ENCODE measurements at regions not wholly inside any gene's neighbourhood (a gene's known extent, or its start where the extent isn't known, plus 50 kb on each side); places are given as distances from the start of the nearest gene placed in this dataset.
"Not testable (repeated sequence)": the region's sequence is repeated elsewhere in the genome, so short reads cannot be mapped to it uniquely, and the experiment has no call there.

DNA sequence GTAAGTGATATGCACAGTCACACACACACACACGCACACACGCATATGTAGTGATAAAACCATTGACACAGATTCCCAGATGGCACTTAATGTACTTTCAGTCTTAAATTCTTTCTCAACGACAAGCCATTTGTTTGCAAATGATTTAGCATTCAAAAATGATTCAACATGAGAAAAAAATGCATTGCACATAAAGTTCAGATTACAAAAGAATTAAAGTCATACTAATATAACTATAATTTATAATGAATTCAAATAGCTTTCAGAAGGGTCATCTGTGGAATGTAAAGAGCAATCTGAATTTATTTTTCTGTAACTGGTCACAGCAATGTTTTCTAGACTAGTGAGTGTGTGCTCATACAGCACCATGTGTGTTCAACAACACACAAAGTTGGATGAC, 521.6 kb upstream of the ZNF337 start:
- TF ChIP-seq, protein P1, sequence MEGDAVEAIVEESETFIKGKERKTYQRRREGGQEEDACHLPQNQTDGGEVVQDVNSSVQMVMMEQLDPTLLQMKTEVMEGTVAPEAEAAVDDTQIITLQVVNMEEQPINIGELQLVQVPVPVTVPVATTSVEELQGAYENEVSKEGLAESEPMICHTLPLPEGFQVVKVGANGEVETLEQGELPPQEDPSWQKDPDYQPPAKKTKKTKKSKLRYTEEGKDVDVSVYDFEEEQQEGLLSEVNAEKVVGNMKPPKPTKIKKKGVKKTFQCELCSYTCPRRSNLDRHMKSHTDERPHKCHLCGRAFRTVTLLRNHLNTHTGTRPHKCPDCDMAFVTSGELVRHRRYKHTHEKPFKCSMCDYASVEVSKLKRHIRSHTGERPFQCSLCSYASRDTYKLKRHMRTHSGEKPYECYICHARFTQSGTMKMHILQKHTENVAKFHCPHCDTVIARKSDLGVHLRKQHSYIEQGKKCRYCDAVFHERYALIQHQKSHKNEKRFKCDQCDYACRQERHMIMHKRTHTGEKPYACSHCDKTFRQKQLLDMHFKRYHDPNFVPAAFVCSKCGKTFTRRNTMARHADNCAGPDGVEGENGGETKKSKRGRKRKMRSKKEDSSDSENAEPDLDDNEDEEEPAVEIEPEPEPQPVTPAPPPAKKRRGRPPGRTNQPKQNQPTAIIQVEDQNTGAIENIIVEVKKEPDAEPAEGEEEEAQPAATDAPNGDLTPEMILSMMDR (IDR thresholded peaks at IDR 0.05; ENCODE audit: borderline replicate concordance, insufficient read depth, low read depth, low read length), result no peak

GRCh38 chr20:26216025-26216424, 519.4 kb upstream of the ZNF337 start:
- TF ChIP-seq, protein P1 (IDR thresholded peaks at IDR 0.05; ENCODE audit: borderline replicate concordance, insufficient read depth, low read depth, low read length), result no peak

More for the DNA sequence above, 521.6 kb upstream of the ZNF337 start:
- no peak overlapping the region for H3K4me3 ChIP-seq (ENCODE audit: low read depth, low read length)

GRCh38 chr20:26214991-26215390, 518.3 kb upstream of the ZNF337 start:
- TF ChIP-seq, protein P1 (IDR thresholded peaks at IDR 0.05; ENCODE audit: borderline replicate concordance, insufficient read depth, low read depth, low read length), result no peak
- H3K4me3 ChIP-seq (ENCODE audit: low read depth, low read length), result no peak overlapping the region

More at GRCh38 chr20:26216025-26216424, 519.4 kb upstream of the ZNF337 start:
- H3K4me3 ChIP-seq (ENCODE audit: low read depth, low read length), result no peak overlapping the region

- H3K4me3 ChIP-seq (ENCODE audit: low read depth, low read length), result no peak overlapping the region
- TF ChIP-seq, protein P1 (IDR thresholded peaks at IDR 0.05; ENCODE audit: borderline replicate concordance, insufficient read depth, low read depth, low read length), result no peak
These were observed 512.7 kb upstream of the ZNF337 start for GRCh38 chr20:26209171-26209941.

- TF ChIP-seq, protein P1 (IDR thresholded peaks at IDR 0.05; ENCODE audit: borderline replicate concordance, insufficient read depth, low read depth, low read length), result no peak
- H3K4me3 ChIP-seq (ENCODE audit: low read depth, low read length), result no peak overlapping the region
These were observed 511.8 kb upstream of the ZNF337 start for GRCh38 chr20:26208296-26209091.

GRCh38 chr20:26207967-26208295, 511.3 kb upstream of the ZNF337 start:
- H3K4me3 ChIP-seq (ENCODE audit: low read depth, low read length), result not testable (repeated sequence)

DNA sequence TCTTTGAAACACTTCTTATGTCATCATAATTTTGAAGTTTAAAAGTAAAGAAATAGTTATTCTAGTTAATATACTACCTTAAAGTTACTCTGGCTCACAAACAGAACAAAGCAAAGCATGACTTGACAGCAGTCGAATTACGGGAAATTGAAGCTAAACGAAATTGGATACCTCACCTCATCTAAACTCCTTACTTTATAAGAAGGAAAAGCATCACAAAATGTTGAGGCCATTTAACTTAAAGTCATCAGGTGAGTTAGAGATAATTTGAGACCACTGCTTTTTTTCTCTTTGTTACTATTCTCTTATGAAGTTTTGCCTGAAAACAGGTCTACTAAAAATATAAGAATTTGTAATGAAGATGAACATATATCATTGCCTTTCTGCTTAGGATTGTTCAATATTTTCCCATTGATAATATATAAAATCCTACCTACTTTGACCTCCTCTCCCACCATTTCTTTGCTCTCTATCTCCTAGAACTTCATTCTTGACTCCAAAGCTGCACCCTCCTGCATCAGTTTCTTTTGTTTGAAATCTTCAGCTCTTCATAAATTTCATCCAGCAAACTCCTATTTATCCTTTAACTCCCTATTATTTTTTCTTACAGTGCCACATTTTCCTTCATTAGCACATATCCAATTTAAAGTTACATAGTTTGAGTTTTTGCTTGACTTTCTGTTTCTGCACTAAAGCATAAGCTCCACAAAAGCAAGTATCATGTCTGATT, 510.7 kb upstream of the ZNF337 start:
- H3K4me3 ChIP-seq (ENCODE audit: low read depth, low read length), result no peak overlapping the region
- TF ChIP-seq, protein P1 (IDR thresholded peaks at IDR 0.05; ENCODE audit: borderline replicate concordance, insufficient read depth, low read depth, low read length), result no peak

All from GM12875 (cell line).